HG02678 (cell line): ENCODE measurements at regions not wholly inside any gene's neighbourhood (a gene's known extent, or its start where the extent isn't known, plus 50 kb on each side); places are given as distances from the start of the nearest gene placed in this dataset.

Experiments
- ATAC-seq: cut with Tn5 transposase; IDR thresholded peaks from one replicate; pipeline ENCODE4 v1.9.1; 2021; ENCODE audit warnings: mild to moderate bottlenecking, moderate library complexity; ENCODE audit not compliant: unreplicated experiment

GRCh38 chr11:76298255-76298654 lies 82.7 kb downstream of the THAP12 start:
- ATAC-seq = no peak

- no peak for ATAC-seq
Observed at GRCh38 chr11:76296731-76297542, 84.0 kb downstream of the THAP12 start.

- peak; percentile 56 for ATAC-seq
Observed at GRCh38 chr11:76293189-76293631, 86.9 kb upstream of the WNT11 start.

DNA sequence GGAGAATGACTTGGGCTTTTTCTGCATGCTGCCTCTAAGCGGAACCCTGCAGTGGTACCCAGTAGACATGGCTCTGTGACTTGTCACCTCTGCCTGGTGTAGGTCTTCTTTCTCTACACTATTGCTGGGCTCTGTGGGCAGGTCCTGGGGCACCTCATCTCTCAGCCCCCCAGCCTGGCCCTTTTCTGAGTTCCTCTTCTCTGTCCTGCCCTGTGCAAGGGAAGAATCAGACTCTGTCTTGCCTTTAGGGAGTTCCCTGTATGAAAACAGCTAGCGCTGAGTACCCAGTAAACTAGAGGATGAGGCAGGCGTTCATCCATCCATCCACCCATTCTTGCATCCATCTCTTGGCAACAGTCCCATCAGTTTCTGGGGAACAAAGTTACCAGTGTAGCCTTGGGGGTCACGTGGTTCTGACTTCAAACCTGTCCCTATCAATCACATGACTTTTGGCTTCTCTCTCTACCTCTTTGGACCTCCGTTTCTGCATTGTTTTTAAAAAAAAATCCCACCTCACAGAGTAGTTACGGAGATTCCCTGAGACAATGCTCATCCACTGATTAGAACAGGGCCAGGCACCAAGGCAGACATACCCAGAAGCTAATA lies 86.4 kb upstream of the WNT11 start:
- ATAC-seq = no peak

- ATAC-seq = no peak
Observed at GRCh38 chr11:76291576-76292526, 85.5 kb upstream of the WNT11 start.

DNA sequence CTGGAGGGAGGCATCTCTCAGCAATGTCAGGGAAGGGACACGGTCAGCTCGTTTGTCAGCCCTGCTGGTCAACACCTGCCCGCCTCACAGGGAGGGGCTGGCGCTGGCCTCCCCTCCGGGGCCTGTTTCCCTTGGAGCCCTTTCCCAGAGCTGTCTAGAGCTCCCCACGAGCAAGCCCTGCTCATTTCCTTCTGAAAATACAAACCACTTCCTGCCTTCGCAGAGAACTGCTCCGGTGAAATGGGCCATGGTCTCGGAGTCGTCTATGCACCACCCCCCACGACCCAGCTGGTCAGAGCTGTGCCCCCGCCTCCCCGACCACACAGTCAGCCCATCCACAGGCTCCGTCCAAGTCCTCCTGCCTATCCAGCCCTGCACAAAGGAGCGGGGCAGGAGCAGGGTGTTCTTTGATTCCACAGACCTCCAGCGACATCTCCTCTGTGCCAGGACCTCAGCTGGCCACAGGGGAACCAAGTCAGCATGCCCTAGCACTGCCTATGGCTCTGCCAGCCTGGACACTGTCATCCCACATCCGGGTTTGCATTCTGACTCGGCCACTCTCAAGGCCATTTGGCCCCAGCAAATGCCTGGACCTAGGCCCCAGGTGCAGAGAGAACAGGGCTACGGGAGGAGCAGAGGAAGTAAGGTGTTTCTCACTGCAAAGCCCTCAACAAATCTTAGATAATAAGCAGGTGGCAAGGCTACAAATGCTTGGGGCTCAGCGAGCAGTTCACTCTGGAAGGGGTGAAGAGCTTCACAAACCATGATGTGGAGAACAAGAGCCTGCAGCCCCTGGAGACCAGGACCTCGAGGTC lies 82.1 kb upstream of the WNT11 start:
- ATAC-seq = no peak

DNA sequence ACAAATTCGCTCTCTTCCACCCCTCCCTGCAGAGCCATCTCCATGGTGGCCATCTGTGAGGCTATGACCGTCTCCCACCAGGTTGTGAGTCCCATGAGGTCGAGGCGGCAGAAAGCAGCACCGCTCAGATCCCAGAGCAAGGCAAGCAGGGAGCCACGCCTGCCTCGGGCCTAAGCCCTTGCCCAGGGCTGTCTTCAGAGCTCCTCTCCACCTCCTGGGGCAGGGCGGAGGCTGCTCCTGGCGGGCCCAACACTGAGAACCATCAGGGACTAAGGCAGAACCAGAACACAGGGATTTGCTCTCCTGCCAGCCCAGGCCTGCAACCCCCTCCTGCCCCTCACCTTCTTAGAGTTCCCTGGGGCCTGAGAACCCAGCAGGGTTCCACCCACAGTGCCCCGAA lies 80.9 kb upstream of the WNT11 start:
- ATAC-seq = no peak

- no peak for ATAC-seq
Observed at GRCh38 chr11:76285397-76286104, 79.2 kb upstream of the WNT11 start.

DNA sequence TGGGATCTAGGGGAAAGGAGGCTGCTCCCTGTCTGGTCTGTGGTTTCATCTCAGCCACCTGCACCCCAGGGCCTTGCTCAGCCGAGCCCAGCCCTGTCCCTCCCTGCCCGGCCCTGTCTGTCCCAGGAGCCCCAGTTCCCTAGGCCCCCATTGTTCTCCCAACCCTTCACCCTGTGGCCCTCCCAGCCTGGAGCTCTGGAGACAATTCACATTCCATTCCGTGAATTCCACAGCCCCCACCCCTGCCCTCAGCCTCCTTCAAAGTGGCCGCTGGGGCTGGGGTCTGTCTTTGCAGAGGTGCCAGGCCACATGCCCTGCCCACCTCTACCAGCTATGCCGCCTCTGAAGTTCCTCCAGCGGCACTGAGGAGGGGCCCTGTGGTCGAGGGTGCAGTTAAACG lies 77.9 kb upstream of the WNT11 start:
- no peak for ATAC-seq

GRCh38 chr11:76282811-76283595 lies 76.7 kb upstream of the WNT11 start:
- no peak for ATAC-seq

DNA sequence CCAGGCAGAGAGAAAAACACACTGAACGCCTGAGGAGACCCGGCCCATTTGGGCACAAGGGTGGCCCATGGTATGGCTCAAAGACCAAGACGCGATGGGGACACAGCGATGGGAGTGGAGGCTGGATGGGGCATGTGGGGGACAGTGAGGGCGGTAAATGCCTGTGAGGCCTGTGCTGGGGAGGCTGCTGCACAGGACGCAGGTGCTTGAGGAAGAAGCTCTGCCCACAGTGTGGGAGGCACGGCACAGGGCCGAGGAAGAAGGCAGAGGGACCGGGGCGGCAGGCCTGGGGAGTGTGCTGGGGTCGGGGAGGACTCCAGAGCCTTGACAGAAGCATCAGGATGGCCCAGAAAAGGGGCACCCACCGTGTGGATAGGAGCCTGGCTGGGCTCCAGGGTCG lies 75.9 kb upstream of the WNT11 start:
- no peak for ATAC-seq

GRCh38 chr11:76281558-76281906 lies 75.2 kb upstream of the WNT11 start:
- no peak for ATAC-seq

- no peak for ATAC-seq
Observed at GRCh38 chr11:76280882-76281557, 74.7 kb upstream of the WNT11 start.

GRCh38 chr11:76280151-76280881 lies 74.0 kb upstream of the WNT11 start:
- ATAC-seq = no peak

- no peak for ATAC-seq
Observed at GRCh38 chr11:76279646-76280045, 73.3 kb upstream of the WNT11 start.

DNA sequence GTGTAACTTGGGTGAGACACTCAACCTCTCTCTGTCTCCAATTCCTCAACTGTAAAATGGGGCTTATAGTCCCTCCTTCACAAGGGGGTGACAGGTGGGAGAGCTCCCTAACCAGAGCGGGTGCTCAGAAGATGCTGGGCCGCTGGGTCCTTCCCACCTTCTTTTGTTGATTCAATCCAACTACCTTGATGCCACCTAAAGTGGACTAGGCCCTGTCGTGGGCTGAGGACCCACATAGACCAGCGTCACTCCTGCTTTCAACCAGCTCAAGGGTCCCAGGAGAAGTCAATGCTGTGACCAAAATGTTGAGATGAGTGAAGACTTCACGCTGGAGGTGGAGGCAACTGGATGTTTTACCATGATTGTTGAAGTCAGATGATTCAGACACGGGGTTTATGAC lies 72.7 kb upstream of the WNT11 start:
- no peak for ATAC-seq

DNA sequence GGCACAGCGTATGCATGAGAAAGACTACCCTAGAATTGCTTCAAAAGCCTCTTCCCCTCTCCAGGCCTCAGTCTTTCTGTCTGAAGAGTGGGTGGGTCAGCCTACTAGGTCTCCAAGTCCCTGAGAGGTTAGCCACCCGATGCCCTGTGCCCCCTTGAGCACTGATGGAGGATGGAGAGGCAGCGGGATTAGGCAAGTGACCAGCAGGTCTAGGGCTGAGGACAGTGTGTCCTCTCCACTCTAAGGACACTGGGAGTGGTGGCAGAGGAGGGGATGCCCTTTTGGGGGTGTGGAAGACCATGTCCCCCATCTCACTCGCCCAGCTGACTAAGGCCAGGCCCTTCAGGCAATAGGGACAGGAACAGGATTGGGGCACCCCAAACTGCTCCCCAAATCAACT lies 72.2 kb upstream of the WNT11 start:
- ATAC-seq = no peak
